DMS53 (cell line): ENCODE measurements at regions not wholly inside any gene's neighbourhood (a gene's known extent, or its start where the extent isn't known, plus 50 kb on each side); places are given as distances from the start of the nearest gene placed in this dataset.

Experiments used
- DNase-seq: peaks from one replicate; lab custom pipeline; 2025; lab: John Stamatoyannopoulos, UW

DNA sequence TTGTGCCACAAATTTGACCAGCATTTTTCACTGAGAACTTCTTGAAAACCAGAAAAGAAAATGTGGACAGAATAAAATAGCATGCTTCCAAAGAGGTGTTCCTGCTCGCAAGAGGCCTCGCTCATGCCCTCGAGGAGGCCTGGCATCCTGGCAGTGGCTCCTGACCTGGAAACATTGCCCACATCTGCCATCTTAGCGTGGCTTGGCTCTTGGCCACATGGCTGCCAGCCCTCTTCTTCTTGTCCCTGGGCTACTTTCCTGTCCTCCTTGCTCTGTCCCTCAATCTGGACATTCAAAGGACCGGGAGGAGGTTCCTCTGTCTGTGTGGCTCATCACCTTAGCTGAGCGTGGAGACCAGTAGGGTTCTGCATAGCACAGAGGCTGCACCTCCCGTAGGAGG, 131.6 kb upstream of the TMEM72 start:
- DNase-seq = no peak

DNA sequence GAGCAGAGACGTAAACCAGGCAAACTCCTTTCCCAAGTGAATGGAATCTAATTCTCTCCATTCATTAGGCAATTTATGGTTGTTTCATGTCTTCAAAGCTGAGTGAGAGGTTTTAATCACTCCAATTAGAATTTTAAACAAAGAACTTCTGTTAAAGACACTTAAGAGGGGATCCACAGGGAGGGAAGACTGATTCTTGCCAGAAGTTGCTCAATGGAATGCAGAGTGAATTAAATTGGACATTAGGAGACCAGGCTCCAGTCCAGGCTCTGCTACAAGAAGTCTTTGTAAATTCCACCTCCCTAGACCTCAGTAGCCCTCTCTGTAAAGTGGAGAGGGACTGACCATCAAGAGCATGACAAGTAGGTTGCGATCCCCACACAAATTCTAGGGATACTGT, 130.7 kb upstream of the TMEM72 start:
- DNase-seq = no peak

DNA sequence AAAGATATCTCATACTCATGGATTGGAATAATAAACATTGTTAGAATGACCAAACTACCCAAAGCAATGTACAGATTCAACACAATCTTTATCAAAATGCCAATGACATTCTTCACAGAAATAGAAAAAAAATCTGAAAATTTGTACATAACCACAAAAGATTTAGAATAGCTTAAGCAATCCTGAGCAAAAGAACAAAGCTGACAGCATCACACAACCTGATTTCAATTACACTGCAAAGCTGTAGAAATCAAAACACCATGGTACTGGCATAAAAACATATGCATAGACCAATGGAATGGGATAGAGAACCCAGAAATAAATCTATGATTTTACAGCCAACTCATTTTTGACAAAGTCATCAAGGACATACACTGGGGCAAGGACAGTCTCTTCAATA, 130.0 kb upstream of the TMEM72 start:
- DNase-seq = no peak

DNA sequence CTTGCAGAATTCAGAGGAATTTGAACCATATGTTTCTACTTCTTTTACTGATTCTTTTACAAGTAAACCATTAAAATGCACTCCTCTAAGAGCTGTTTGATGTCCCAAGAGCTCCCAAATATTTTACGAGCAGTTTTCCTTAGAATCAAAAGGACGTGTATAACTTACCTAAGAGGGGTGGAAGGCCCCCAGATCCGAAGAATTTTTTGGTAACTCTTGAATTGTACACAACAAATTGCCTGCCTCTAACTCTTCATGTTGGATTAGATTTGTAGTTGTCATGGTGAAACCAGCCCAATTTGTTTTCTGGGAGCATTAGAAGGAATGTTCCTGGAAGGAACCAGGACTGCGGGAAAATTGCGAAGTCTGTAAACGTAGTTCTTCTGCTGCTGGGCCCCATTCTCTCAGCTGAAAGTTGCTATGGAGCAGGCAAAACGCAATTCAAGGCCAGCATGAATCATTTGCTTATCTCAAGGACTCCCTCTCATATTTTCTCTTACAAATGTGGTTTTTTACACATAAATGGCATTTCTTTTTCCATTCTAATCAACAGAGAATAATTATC, 124.8 kb upstream of the TMEM72 start:
- DNase-seq = no peak

DNA sequence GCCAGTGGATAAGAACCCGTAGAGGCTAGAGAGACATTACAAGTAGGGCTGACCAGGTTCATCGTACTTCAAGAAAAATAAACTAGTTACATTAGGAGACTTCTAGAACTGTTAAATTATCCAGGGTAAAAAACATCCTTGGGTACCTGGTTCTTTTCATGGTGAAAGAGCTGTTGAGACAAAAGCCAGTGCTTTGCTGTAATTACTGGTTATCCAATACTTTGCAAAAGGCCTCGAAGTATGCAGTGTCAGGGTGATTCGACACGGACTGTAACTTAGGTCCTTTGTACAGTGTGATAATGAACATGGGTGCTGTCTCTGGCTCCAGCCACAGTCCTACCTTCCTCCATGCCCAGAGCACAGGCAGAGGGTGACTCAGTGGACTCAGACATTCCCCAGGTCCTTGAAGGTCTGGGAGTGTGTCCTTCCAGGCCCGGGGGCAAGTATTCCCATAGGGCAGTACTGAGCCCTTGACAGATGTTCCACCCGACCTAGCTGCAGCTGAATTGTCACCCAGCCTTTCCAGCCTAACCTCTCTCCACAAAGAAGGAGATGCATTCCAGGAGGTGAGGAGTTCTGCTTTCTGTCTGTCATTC, 123.6 kb upstream of the TMEM72 start:
- no peak for DNase-seq

DNA sequence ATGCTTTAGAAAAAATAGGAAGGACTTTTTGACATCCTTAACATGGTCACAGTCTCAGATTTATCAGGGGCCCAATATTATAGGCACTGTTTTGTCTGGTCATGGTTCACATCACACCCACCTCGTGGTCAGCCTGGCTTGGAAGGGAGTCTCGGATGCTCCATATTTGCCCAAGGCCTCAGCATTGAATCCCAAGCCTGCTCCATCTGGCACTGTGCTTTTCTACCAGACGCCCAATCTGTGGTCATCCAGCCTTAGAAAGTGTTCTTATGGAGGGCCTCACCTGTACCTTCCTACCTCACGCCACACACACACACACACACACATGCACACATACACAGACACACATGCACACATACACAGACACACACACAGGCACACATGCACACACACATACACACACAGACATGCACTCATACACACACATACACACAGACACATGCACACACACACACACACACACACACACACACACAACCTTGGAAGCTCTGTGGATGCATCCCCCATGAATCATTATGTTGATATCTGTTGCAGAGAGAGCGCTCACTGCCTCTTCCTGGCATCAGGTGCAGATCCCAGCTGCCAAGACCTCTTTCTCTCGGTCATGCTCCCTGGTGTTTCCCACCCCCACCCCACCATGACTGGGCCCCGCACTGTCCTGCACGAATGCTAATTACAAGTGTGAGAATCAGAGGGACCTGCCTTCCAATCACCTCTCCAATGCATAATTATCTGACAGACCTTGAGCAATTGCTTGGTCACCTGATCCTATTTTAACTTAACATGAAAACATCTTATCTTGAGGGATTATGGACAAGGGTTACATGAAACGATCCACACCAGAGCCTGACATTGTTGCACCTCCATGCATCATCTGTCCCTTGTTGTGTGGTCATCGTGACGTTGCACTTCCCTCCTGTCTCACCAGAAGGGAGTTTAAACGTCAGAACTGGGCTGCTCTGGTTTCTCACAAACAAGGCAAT, 122.7 kb upstream of the TMEM72 start:
- no peak for DNase-seq

DNA sequence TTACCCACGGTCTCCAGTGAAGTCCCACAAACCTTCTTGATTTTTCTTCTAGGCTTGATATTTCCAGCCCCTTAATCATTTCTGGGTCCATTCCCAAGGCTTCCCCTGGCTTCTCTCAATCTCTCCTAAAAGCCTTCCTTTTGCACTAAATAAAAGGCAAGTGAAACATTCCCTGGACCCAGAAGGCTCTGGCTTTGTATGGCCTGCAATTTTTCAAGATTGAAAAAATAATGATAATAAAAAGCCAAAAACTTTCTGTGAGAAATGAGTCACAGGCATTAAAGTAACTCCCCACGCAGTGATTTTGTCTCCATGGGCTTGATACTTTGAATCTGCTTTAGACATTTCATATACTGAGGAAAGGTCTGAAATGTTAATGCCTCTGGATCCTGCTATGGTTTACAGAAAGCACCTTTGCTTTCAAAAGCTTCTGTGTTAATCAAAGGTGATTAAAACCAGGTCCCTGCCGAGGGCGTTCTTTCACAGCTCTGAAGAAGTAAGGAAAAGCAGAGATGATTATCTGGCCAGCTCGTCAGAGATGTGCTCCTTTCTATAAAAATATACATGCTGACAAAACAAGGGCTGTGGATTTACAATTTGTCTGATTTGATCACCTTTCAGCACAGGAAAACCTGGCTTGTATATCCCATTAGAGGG, 118.9 kb upstream of the TMEM72 start:
- no peak for DNase-seq

DNA sequence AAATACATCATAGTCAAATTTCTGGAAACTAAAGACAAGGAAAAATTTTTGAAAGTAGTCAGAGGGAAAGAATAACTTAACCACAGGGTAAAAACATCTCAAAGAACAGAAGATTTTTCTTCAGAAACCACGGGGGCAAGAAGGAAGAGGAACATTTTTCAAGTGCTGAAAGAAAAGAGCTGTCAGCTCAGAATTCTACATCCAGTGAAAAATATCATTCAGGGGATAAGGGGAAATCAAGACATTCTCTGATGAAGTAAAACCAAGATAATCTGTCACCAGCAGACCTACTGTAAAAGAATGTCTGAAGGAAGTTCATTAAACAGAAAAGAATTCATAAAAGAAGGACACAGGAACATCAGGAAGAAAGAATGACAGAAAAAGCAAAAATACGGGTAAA, 111.2 kb upstream of the TMEM72 start:
- no peak for DNase-seq

DNA sequence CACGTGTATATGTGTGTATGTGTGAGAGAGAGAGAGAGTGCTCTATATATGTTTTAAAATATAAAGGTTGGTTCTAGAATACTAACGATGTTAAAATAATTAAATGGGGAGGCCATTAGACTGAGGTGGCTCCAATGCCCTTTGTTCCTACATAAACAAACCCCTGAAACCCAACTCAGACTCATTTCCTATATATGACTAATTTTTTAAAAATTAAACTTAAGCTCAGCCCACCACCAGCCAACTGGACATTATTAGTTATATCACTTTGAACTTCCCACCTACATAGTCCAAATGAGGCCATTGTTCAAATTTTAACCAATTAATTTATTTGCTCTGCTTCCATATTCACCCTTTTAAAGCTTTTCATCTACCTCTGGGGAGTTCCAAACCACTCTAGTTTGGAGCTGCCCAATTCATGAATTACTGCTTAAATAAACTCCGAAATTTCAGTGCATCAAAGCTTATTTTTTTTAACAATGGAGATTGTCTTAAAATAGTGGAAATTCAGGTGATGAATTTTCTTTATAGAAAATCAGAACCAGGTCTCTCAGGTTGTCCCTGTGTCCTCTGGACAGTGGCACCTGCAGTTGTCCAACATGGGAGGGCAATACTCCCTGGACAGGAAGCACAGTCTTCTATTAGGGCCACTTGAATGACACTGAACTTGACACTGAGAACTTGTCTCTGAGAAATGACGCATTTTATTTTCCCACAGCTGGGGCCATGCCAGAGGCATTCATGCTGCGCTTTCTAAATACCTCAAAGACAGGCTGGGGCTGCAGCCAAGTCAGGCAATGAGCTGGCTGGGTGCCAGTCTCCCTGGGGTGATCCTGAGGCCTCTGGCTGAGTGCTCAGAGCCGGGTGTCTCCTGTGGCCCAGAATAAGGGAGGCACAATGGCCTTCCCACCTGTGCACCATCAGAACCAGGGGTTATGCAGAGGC, 109.5 kb upstream of the TMEM72 start:
- DNase-seq = peak; percentile 96

DNA sequence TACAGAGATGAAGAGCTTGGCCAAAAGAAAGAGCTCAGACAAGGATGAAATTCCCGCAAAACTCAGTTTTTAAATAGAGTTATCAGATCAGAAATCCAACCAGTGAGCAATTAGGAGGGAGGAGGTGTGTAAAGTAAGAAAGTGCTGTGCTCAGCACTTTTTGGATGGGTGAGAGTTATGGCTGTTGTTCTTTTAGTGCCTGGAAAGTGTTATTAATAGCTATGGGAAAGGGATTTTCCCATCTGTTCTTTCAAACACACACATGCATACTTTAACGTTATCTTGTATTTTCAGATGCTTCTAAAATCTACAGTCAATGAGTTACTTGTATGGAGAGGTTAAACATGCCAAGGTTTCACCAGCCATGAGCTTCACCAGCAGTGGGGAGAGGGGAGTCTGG, 107.3 kb upstream of the TMEM72 start:
- no peak for DNase-seq

DNA sequence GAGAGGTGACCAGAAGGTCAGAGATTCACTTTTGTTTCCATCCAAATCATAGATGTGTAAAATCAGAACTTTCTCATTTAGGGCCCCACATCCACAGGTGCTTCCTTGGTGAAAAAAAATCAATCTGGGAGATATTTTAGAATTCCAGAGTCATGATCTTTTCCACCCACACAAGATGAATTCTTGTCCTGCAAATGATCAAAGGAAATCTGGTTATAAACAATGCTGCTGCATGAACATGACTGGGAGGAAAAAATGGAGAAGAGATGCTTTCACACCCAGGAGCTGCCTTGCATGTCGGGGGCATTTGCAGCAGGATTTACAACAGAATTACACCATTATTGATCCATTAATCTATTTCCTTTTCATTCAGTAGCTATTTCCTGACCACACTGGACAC, 106.5 kb upstream of the TMEM72 start:
- DNase-seq = no peak

DNA sequence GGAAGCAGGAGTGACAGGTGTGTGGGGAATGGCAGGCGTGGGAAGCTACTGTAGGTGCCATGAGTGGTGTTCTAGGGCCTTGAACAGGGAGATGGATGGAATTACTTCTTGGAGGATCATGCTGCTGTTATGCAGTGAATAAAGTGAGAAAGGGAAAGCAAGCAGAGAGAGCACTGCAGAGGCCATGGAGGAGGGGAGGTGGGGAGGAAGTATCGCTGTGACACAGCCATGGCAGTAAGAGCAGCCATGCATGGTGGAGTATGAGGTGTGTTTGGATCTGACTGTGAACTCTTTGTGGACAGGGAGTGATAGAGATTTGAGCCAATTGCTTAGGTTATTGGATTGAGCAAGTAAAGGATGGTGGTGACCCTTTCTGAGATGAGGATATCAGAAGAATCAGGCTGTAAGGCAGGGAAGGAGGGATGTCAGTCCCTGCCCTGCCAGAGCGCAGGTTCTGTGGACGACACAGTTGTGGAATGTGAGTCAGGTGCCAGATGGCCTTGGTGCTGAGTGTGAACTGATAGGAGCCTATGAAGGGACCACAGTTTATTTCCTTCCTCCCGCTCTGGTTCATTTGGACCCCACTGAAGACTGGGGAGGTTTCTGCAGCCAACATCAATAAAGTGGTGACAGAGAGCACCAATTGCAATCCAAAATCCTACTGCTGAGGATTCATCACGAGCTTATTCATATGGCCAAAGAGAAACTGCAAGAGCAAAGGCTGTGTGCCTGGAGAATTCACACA, 105.5 kb upstream of the TMEM72 start:
- DNase-seq = peak; percentile 8

DNA sequence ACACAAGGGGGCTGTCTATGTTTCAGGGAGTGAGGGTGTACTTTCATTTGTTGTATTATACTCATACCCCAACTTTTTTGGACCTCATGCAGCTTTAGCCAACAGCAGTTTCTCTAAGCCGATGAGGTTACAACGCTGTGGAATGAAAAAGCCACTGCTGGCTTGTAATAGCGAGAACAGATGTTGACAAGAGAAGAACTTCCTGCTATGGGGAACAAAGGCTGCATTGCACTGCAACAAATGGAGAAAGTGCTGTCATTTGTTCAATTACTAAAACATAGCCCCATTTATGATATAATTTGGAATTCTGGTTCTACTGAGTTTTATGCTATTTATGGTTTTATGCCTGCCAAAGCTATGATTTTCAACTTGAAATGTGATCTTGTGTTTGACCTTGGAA, 104.2 kb upstream of the TMEM72 start:
- no peak for DNase-seq

DNA sequence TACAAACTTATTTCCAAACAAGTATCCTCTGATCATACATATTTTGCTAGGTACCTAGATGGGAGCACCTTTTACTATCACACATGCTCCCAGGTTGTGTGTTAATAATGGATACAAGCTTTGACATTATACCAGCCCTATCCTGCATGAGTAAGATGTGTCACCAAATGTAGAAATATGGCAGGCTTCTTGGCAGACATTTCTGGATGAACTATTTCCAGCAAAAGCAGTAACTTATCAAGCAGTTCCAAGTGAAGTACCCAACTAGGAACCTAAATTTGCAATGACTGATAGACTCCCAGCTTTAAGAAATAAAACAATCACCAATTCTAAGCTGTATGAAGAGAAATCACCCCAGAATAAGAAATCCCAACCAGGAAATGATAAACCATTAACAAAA, 103.7 kb upstream of the TMEM72 start:
- DNase-seq = no peak

DNA sequence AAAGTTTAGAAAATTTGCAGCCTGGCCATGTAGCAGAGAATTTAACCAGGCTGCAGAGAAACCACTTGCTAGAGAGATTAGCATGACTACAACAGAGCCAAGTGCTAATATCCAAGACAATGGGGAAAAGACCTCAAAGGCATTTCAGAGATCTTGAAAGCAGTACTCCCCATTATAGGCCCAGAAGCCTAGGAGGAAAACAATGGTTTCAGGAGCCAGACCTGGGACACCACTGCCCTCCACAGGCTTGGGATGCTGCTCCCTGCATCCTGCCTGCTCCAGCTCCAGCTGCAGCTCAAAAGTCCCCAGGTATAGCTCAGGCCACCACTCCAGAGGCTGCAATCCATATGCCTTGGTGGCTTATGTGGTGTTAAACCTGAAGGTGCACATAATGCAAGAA, 101.5 kb upstream of the TMEM72 start:
- peak; percentile 29 for DNase-seq

DNA sequence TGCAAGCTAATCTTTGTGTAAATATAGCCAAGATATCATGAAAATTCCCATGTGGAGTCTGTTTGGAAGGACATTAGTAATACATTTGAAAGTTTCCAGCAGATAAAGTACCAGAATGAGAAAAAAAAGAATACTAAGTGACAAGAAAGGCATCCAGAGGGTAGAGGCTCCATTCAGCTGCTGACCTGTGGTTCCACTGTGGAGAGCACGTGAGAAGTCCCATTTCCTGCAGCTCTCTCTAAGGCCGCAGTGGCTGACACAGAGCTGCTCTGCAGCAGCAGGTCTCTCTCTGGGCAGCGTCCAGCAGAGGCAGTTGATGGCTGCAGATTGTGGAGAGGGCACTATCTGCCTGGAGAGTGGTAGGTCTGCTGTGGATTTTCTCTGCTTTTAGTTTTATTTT, 100.1 kb upstream of the TMEM72 start:
- peak; percentile 74 for DNase-seq

DNA sequence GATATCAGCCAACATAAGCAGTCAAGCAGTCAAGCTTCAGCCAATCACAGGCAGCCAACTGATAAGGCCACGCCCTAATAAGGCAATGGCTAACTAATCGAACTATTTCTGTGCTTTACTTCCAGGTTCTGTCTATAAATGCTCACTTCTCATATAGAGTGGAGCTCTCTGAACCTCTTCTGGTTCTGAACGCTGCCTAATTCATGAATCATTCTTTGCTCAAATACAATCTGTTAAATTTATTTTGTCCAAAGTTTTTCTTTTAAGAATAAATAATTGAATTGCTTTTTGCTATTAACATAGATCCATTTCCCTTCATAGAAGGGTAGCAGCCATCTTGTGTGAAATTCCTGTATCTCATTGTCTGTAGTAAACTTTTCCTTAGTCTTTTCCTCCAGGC, 97.9 kb upstream of the TMEM72 start:
- DNase-seq = no peak

DNA sequence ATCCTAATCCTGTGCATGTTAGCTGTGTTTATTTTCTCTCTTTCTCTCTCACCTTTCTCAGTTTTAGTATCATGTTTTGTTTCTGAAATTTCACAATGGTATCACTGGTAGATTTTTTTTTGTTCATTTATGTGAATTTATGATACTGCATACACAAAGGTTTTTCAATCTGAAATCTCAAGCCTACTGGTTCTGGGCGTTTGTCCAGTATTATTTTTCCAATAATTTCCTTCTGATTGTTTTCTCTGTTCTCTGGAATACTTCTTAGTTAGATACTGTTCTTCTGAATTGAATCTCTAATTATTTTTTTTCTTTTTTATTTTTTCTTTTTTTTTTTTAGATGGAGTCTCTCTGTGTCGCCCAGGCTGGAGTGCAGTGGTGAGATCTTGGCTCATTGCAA, 96.2 kb upstream of the TMEM72 start:
- no peak for DNase-seq

DNA sequence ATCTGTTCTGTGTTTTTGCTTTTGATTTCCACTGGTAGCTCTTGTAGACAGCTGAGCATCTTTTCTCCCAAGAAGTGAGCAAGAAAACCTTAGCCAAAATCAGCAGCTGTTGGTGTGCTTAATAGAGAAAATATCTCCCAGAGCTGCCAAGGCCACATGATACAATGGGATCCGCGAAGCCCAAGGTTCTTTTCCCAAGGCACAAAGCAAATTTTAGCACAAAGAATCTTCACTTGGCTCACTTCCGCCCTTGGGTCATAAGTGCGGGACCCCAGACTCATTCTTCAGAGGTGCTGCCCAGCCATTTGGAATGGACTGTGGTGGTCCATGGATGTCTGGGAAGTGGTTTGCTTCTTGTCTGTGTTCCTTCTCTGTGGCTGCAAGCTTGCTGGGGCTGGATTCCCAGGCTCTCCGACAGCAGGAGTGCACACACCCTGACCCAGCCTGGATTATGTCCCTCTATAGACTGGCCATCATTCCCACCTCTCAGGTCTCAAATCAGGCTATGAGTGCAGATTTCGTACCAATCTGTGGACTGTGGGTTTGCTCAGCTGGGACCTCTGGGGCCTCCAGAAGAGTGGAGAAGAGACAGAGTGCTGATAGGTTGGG, 93.0 kb upstream of the TMEM72 start:
- no peak for DNase-seq

DNA sequence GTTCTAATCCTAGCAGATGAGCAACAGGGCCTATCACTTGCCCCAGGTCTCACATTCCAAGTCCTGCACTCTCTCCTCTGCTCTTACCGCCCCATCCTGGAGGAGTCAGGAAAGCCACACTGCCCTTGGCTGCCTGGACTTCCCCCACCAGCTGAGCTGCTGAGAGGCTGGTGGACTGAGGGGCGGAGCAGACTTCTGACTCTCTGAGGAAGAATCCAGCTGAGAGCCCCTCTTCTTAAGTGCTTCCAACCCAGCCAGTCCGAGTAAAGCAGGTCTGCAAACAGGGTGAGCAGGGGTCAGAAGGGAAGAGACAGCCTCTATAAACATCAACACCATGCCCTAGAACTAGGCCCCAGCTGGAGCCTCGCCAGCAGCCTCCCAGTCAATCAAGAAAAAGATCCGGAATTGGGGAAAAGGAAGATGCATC, 92.4 kb upstream of the TMEM72 start:
- DNase-seq = no peak
